Coronary artery (tissue), 2 donors: ENCODE measurements at regions not wholly inside any gene's neighbourhood (a gene's known extent, or its start where the extent isn't known, plus 50 kb on each side); places are given as distances from the start of the nearest gene placed in this dataset.
A peak's percentile ranks its signal among the peaks of the same experiment; 100 is the strongest.

Source experiments
- DNase-seq: peaks from one replicate; pipeline ENCODE4 v3.0.0-alpha.2; 2017; ENCODE audit warnings: low spot score
- H3K27ac ChIP-seq, 2 donors: fragments of 200-600 bp; sonication (generic); one replicate each; pipeline ENCODE4 v1.5.1; 2016 to 2019
- H3K4me3 ChIP-seq: fragments of 200-600 bp; sonication (generic); 2 replicates; pipeline ENCODE4 v1.5.1; 2016; ENCODE audit warnings: mild to moderate bottlenecking, moderate library complexity
- CTCF ChIP-seq: fragments of 200-600 bp; sonication (generic); IDR thresholded peaks from one replicate; pipeline ENCODE4 v1.5.1; 2019; ENCODE audit warnings: antibody characterized with exemption

- no peak for DNase-seq
- H3K27ac ChIP-seq, result no peak overlapping the region
- no peak overlapping the region for H3K4me3 ChIP-seq
- no peak for TF ChIP-seq CTCF
Observed at GRCh38 chr9:90012949-90013348, 408.1 kb downstream of the GADD45G start.

GRCh38 chr9:90013778-90014177 lies 409.0 kb downstream of the GADD45G start:
- peak; percentile 52 for DNase-seq
- Histone ChIP-seq H3K27ac (no peak overlapping the region), H3K4me3 (no peak overlapping the region)
- no peak for TF ChIP-seq CTCF

GRCh38 chr9:90014421-90014820 lies 409.6 kb downstream of the GADD45G start:
- no peak for DNase-seq
- Histone ChIP-seq H3K27ac (no peak overlapping the region), H3K4me3 (no peak overlapping the region)
- no peak for TF ChIP-seq CTCF

- no peak for DNase-seq
- TF ChIP-seq CTCF, result no peak
- no peak overlapping the region for H3K27ac ChIP-seq
- H3K4me3 ChIP-seq, result no peak overlapping the region
Observed at GRCh38 chr9:90016272-90016671, 411.5 kb downstream of the GADD45G start.

GRCh38 chr9:90017679-90018078 lies 412.9 kb downstream of the GADD45G start:
- TF ChIP-seq CTCF, result no peak
- no peak for DNase-seq
- H3K4me3 ChIP-seq, result no peak overlapping the region
- no peak overlapping the region for H3K27ac ChIP-seq

- no peak for DNase-seq
- no peak overlapping the region for H3K4me3 ChIP-seq
- TF ChIP-seq CTCF, result no peak
- H3K27ac ChIP-seq, result no peak overlapping the region
Observed at GRCh38 chr9:90018688-90019087, 413.9 kb downstream of the GADD45G start.

GRCh38 chr9:90019626-90020025 lies 414.8 kb downstream of the GADD45G start:
- no peak overlapping the region for H3K27ac ChIP-seq
- H3K4me3 ChIP-seq, result no peak overlapping the region
- no peak for TF ChIP-seq CTCF
- no peak for DNase-seq
